GM12878 (cell line): ENCODE measurements at regions not wholly inside any gene's neighbourhood (a gene's known extent, or its start where the extent isn't known, plus 50 kb on each side); places are given as distances from the start of the nearest gene placed in this dataset.

Source experiments
- ATAC-seq: fragments of 200-7000 bp; cut with Tn5 transposase; 3 replicates; pipeline ENCODE4 v1.9.1; 2020; ENCODE audit warnings: mild to moderate bottlenecking, moderate library complexity
- BruUV-seq: library from RNA; stranded (reverse); fragments of 400-500 nt; replicated peaks from 2 replicates; lab custom pipeline; 2021; lab: Mats Ljungman, UMichigan
- CTCF ChIA-PET: fragments of 300-600 bp; sonication (Branson Sonifier 250); formaldehyde crosslinking; extraction: SDS; loops from one replicate; lab custom pipeline; 2021; ENCODE audit warnings: inconsistent platforms; lab: Yijun Ruan, JAX
- POLR2A ChIA-PET: fragments of 350-600 bp; formaldehyde crosslinking; extraction: SDS; loops from one replicate; lab custom pipeline; 2021; ENCODE audit warnings: inconsistent platforms; lab: Charles Lee
- RAD21 ChIA-PET: fragments of 300-600 bp; sonication (Branson Sonifier 250); formaldehyde crosslinking; loops from one replicate; lab custom pipeline; 2023; ENCODE audit warnings: antibody characterized with exemption; ENCODE audit not compliant: unreplicated experiment; lab: Charles Lee
- SMC1A ChIA-PET: fragments of 300-600 bp; sonication (Branson Sonifier 250); formaldehyde crosslinking; loops from one replicate; lab custom pipeline; 2023; ENCODE audit not compliant: unreplicated experiment, uncharacterized antibody; lab: Charles Lee
- DNase-seq: peaks from one replicate; pipeline ENCODE4 v3.0.0-alpha.2; 2011; ENCODE audit warnings: low read depth, low spot score
- FAIRE-seq: peaks from 3 replicates; lab custom pipeline; 2011; peaks lifted over from hg19 to GRCh38; lab: Jason Lieb, UNC
- H2AFZ ChIP-seq: 2 replicates; pipeline ENCODE4 v1.6.0; 2011; ENCODE audit warnings: low read depth, low read length, control low read depth; ENCODE audit not compliant: control insufficient read depth
- H3K27ac ChIP-seq: 2 replicates; pipeline ENCODE4 v1.5.1; 2011; ENCODE audit warnings: control low read depth; ENCODE audit not compliant: control insufficient read depth, insufficient read depth
- H3K27me3 ChIP-seq, 2 experiments: replicated peaks in 1 of 2; 2 replicates each; pipeline versions ENCODE4 v1.6.0 to v1.6.1; 2011; ENCODE audit warnings: low read length in 1 of 2; ENCODE audit not compliant: control insufficient read depth in 2 of 2, insufficient read depth in 2 of 2
- H3K36me3 ChIP-seq, 2 experiments: 2 replicates each; pipeline ENCODE4 v1.5.1; 2011; ENCODE audit warnings: low read length in 1 of 2; ENCODE audit not compliant: control insufficient read depth in 2 of 2, insufficient read depth in 2 of 2
- H3K4me1 ChIP-seq: 2 replicates; pipeline ENCODE4 v1.6.1; 2011; ENCODE audit warnings: mild to moderate bottlenecking, low read length, moderate library complexity, mixed read lengths; ENCODE audit not compliant: control insufficient read depth, insufficient read depth
- H3K4me2 ChIP-seq: 2 replicates; pipeline ENCODE4 v1.6.0; 2011; ENCODE audit warnings: control low read depth; ENCODE audit not compliant: control insufficient read depth, insufficient read depth
- H3K4me3 ChIP-seq: fragments of 200-600 bp; sonication (generic); 2 replicates; pipeline ENCODE4 v1.5.1; 2016
- H3K79me2 ChIP-seq: 2 replicates; pipeline ENCODE4 v1.6.0; 2011; ENCODE audit warnings: low read length; ENCODE audit not compliant: control insufficient read depth, insufficient read depth
- H3K9ac ChIP-seq: 2 replicates; pipeline ENCODE4 v1.8.0; 2011; ENCODE audit warnings: low read length, control low read depth, mixed read lengths; ENCODE audit not compliant: control insufficient read depth, insufficient read depth
- H3K9me3 ChIP-seq: replicated peaks from 3 replicates; pipeline ENCODE4 v1.5.1; 2011; ENCODE audit warnings: mild to moderate bottlenecking, low read length; ENCODE audit not compliant: control insufficient read depth, insufficient read depth
- H4K20me1 ChIP-seq: 2 replicates; pipeline ENCODE4 v1.6.0; 2011; ENCODE audit not compliant: control insufficient read depth, insufficient read depth
- CHD2 ChIP-seq: IDR thresholded peaks from 2 replicates; pipeline ENCODE4 v1.6.1; 2011; ENCODE audit warnings: low read depth, low read length, improper control_type of control experiment, borderline replicate concordance
- FOXK2 ChIP-seq: fragments of 450-650 bp; IDR thresholded peaks from 2 replicates; pipeline ENCODE4 v1.6.1; 2017; ENCODE audit warnings: mild to moderate bottlenecking, moderate library complexity
- GABPA ChIP-seq: IDR thresholded peaks from 2 replicates; pipeline ENCODE4 v1.6.1; 2014; ENCODE audit warnings: antibody characterized with exemption, low read depth, mild to moderate bottlenecking, inconsistent platforms
- HDGF ChIP-seq: fragments of 450-650 bp; IDR thresholded peaks from 2 replicates; pipeline ENCODE4 v1.6.1; 2016; ENCODE audit warnings: antibody characterized with exemption
- MEF2B ChIP-seq: fragments of 450-650 bp; IDR thresholded peaks from 2 replicates; pipeline ENCODE4 v1.6.1; 2018; ENCODE audit warnings: mild to moderate bottlenecking, moderate library complexity; ENCODE audit not compliant: partially characterized antibody, poor library complexity, severe bottlenecking
- MTA3 ChIP-seq: IDR thresholded peaks from 2 replicates; pipeline ENCODE4 v1.6.1; 2012; ENCODE audit warnings: low read length, inconsistent platforms, borderline replicate concordance
- MYB ChIP-seq: fragments of 150-350 bp; IDR thresholded peaks from 2 replicates; pipeline ENCODE4 v1.6.1; 2014; ENCODE audit warnings: mild to moderate bottlenecking, low read depth, low read length, borderline replicate concordance
- NRF1 ChIP-seq: conservative IDR thresholded peaks from 2 replicates; pipeline ENCODE4 v1.6.1; 2011; ENCODE audit warnings: mild to moderate bottlenecking, low read depth, low read length, improper control_type of control experiment
- POLR2A ChIP-seq: IDR thresholded peaks from 2 replicates; pipeline ENCODE4 v1.6.1; 2011; ENCODE audit warnings: low read depth, mild to moderate bottlenecking, low read length
- RELA ChIP-seq: fragments of 450-650 bp; IDR thresholded peaks from 2 replicates; pipeline ENCODE4 v1.8.0; 2014; ENCODE audit warnings: borderline replicate concordance; ENCODE audit not compliant: partially characterized antibody
- RFX5 ChIP-seq: IDR thresholded peaks from 2 replicates; pipeline ENCODE4 v1.6.1; 2011; ENCODE audit warnings: low read depth, low read length, improper control_type of control experiment
- SMAD5 ChIP-seq: IDR thresholded peaks from 2 replicates; pipeline ENCODE4 v1.6.1; 2016; ENCODE audit warnings: antibody characterized with exemption, low read depth
- TAF1 ChIP-seq: IDR thresholded peaks from 2 replicates; pipeline ENCODE4 v1.6.1; 2011; ENCODE audit warnings: mild to moderate bottlenecking, low read depth, low read length, borderline replicate concordance
- WGBS: methylation state at CpG from one replicate; pipeline ENCODE4 v1.1.6; 2016; ENCODE audit warnings: low lambda C conversion rate; ENCODE audit not compliant: insufficient replicate concordance, insufficient coverage; ENCODE audit errors: missing lambda C conversion rate; 5-methylcytosine and 5-hydroxymethylcytosine counted together
- in situ Hi-C: fragments of 300-500 bp; cut with MboI; formaldehyde crosslinking; loops from 9 replicates; pipeline ENCODE4 v1.14.3; 2018; ENCODE audit warnings: mixed read lengths
- intact Hi-C: fragments of 100-400 bp; cut with micrococcal nuclease; formaldehyde crosslinking; loops from one replicate; pipeline ENCODE4 v1.14.2; 2022; ENCODE audit not compliant: unreplicated experiment
- TF ChIP-seq, protein P1 (sequence below), 3 experiments: IDR thresholded peaks in 2 of 3; conservative IDR thresholded peaks in 1 of 3; 2 replicates each; pipeline ENCODE4 v1.5.1; 2011; ENCODE audit warnings: low read depth in 3 of 3, low read length in 3 of 3, mild to moderate bottlenecking in 3 of 3, control low read depth in 2 of 3, moderate library complexity in 2 of 3, inconsistent platforms in 1 of 3, mixed read lengths in 1 of 3; ENCODE audit not compliant: control insufficient read depth in 2 of 3, insufficient read depth in 1 of 3; ENCODE audit errors: extremely low read depth in 1 of 3
- TF ChIP-seq, protein P2 (sequence below): fragments of 450-650 bp; conservative IDR thresholded peaks from 2 replicates; pipeline ENCODE4 v1.6.1; 2017; ENCODE audit warnings: mild to moderate bottlenecking, moderate library complexity
- TF ChIP-seq, protein P3 (sequence below): fragments of 150-350 bp; IDR thresholded peaks from 2 replicates; pipeline ENCODE4 v1.6.1; 2016; ENCODE audit warnings: low read depth, low read length
- TF ChIP-seq, protein P4 (sequence below): IDR thresholded peaks from 2 replicates; pipeline ENCODE4 v1.6.1; 2012; ENCODE audit warnings: low read length, inconsistent platforms

DNA sequence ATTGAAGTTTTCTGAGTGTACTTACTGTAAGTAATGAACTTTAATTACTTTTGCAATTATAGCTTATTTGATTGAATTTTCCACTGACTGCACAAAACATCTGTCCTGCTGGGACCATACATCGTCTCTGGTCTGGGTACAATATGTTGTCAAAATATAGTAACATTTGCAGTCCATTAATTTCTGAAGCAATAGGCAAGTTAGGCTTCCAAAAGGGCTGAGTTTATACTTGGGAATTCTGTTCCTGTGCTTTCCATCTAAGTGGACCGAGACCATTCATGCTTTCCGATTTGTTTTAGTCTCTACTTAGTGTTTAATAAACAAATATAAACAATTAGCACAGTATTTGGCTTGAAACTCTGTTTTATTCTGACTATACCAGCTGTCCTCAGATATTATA lies 139.3 kb downstream of the RFPL4B start:
- Histone ChIP-seq H3K4me2 (no peak overlapping the region), H3K4me3 (no peak overlapping the region), H3K9me3 (no peaks in the 10 kb centered on the region), H3K9ac (no peak overlapping the region), H3K27ac (no peak overlapping the region), H4K20me1 (no peaks in the 10 kb centered on the region), H3K79me2 (no peaks in the 10 kb centered on the region), H3K36me3 (no peaks in the 10 kb centered on the region), H3K27me3 (no peaks in the 10 kb centered on the region), H2AFZ (no peak overlapping the region), H3K4me1 (no peaks in the 10 kb centered on the region)
- FAIRE-seq (no peak), ATAC-seq (no peak), DNase-seq (no peak)
- ChIA-PET SMC1A (interaction anchor here (1.0 to 1.6 kb wide), 4 partner anchors 8 to 27 kb away, joined by 3 to 4 read pairs (median 3); no protein-coding TSS in a partner anchor), RAD21 (no interaction called here), POLR2A (no interaction called here), CTCF (no interaction called here)
- BruUV-seq: no TSS peak
- in situ Hi-C loops: no loop called here
- intact Hi-C loops: no loop called here
- 22% methylated on average over 3 of the region's 3 CpGs for WGBS
- TF ChIP-seq MYB (no peak), POLR2A (no peak), MTA3 (no peak), GABPA (no peak), NRF1 (no peak), HDGF (no peak), RELA (no peak), SMAD5 (no peak), CHD2 (no peak), MEF2B (no peak), RFX5 (no peak), FOXK2 (no peak), TAF1 (no peak)
- TF ChIP-seq, protein P1, sequence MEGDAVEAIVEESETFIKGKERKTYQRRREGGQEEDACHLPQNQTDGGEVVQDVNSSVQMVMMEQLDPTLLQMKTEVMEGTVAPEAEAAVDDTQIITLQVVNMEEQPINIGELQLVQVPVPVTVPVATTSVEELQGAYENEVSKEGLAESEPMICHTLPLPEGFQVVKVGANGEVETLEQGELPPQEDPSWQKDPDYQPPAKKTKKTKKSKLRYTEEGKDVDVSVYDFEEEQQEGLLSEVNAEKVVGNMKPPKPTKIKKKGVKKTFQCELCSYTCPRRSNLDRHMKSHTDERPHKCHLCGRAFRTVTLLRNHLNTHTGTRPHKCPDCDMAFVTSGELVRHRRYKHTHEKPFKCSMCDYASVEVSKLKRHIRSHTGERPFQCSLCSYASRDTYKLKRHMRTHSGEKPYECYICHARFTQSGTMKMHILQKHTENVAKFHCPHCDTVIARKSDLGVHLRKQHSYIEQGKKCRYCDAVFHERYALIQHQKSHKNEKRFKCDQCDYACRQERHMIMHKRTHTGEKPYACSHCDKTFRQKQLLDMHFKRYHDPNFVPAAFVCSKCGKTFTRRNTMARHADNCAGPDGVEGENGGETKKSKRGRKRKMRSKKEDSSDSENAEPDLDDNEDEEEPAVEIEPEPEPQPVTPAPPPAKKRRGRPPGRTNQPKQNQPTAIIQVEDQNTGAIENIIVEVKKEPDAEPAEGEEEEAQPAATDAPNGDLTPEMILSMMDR (IDR thresholded peaks at IDR 0.05 in 2 of 3, conservative IDR thresholded peaks at IDR 0.05 in 1 of 3; ENCODE audit: control insufficient read depth in 2 of 3, extremely low read depth in 1 of 3, insufficient read depth in 1 of 3, low read depth in 3 of 3, low read length in 3 of 3): no peak
- TF ChIP-seq, protein P2, sequence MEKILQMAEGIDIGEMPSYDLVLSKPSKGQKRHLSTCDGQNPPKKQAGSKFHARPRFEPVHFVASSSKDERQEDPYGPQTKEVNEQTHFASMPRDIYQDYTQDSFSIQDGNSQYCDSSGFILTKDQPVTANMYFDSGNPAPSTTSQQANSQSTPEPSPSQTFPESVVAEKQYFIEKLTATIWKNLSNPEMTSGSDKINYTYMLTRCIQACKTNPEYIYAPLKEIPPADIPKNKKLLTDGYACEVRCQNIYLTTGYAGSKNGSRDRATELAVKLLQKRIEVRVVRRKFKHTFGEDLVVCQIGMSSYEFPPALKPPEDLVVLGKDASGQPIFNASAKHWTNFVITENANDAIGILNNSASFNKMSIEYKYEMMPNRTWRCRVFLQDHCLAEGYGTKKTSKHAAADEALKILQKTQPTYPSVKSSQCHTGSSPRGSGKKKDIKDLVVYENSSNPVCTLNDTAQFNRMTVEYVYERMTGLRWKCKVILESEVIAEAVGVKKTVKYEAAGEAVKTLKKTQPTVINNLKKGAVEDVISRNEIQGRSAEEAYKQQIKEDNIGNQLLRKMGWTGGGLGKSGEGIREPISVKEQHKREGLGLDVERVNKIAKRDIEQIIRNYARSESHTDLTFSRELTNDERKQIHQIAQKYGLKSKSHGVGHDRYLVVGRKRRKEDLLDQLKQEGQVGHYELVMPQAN: no peak
- TF ChIP-seq, protein P3, sequence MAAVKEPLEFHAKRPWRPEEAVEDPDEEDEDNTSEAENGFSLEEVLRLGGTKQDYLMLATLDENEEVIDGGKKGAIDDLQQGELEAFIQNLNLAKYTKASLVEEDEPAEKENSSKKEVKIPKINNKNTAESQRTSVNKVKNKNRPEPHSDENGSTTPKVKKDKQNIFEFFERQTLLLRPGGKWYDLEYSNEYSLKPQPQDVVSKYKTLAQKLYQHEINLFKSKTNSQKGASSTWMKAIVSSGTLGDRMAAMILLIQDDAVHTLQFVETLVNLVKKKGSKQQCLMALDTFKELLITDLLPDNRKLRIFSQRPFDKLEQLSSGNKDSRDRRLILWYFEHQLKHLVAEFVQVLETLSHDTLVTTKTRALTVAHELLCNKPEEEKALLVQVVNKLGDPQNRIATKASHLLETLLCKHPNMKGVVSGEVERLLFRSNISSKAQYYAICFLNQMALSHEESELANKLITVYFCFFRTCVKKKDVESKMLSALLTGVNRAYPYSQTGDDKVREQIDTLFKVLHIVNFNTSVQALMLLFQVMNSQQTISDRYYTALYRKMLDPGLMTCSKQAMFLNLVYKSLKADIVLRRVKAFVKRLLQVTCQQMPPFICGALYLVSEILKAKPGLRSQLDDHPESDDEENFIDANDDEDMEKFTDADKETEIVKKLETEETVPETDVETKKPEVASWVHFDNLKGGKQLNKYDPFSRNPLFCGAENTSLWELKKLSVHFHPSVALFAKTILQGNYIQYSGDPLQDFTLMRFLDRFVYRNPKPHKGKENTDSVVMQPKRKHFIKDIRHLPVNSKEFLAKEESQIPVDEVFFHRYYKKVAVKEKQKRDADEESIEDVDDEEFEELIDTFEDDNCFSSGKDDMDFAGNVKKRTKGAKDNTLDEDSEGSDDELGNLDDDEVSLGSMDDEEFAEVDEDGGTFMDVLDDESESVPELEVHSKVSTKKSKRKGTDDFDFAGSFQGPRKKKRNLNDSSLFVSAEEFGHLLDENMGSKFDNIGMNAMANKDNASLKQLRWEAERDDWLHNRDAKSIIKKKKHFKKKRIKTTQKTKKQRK: no peak
- TF ChIP-seq, protein P4, sequence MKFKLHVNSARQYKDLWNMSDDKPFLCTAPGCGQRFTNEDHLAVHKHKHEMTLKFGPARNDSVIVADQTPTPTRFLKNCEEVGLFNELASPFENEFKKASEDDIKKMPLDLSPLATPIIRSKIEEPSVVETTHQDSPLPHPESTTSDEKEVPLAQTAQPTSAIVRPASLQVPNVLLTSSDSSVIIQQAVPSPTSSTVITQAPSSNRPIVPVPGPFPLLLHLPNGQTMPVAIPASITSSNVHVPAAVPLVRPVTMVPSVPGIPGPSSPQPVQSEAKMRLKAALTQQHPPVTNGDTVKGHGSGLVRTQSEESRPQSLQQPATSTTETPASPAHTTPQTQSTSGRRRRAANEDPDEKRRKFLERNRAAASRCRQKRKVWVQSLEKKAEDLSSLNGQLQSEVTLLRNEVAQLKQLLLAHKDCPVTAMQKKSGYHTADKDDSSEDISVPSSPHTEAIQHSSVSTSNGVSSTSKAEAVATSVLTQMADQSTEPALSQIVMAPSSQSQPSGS: no peak
